WERI-Rb-1 (cell line): ENCODE measurements at regions not wholly inside any gene's neighbourhood (a gene's known extent, or its start where the extent isn't known, plus 50 kb on each side); places are given as distances from the start of the nearest gene placed in this dataset.

Experiments
- DNase-seq: peaks from one replicate; pipeline ENCODE4 v3.0.0-alpha.2; 2020
- H3K27ac ChIP-seq: fragments of 250-450 bp; sonication (Bioruptor Pico); 2 replicates; pipeline ENCODE4 v1.5.1; 2020; ENCODE audit warnings: mild to moderate bottlenecking, moderate library complexity
- H3K27me3 ChIP-seq: fragments of 250-450 bp; sonication (Bioruptor Pico); 2 replicates; pipeline ENCODE4 v1.5.1; 2021; ENCODE audit warnings: mild to moderate bottlenecking, low read depth, moderate library complexity; ENCODE audit not compliant: insufficient read depth, severe bottlenecking
- H3K36me3 ChIP-seq: fragments of 250-450 bp; sonication (Bioruptor Pico); 2 replicates; pipeline ENCODE4 v1.5.1; 2020; ENCODE audit warnings: mild to moderate bottlenecking, moderate library complexity
- H3K4me3 ChIP-seq: 2 replicates; pipeline ENCODE4 v1.5.1; 2011; ENCODE audit warnings: low read depth, mild to moderate bottlenecking, control low read depth, low read length
- H3K9me3 ChIP-seq: fragments of 250-450 bp; sonication (Bioruptor Pico); 2 replicates; pipeline ENCODE4 v1.5.1; 2021; ENCODE audit warnings: mild to moderate bottlenecking, moderate library complexity; ENCODE audit not compliant: severe bottlenecking
- TF ChIP-seq, protein P1 (sequence below): IDR thresholded peaks from 2 replicates; pipeline ENCODE4 v1.5.1; 2011; ENCODE audit warnings: low read depth, mild to moderate bottlenecking, control low read depth, inconsistent platforms, low read length

GRCh38 chr1:80993154-80993980, 807.4 kb upstream of the ADGRL2 start:
- no peaks in the 10 kb centered on the region for H3K27me3 ChIP-seq
- no peak for DNase-seq
- H3K27ac ChIP-seq: no peak overlapping the region
- H3K36me3 ChIP-seq: no peaks in the 10 kb centered on the region
- H3K4me3 ChIP-seq: no peak overlapping the region
- H3K9me3 ChIP-seq: no peaks in the 10 kb centered on the region
- TF ChIP-seq, protein P1, sequence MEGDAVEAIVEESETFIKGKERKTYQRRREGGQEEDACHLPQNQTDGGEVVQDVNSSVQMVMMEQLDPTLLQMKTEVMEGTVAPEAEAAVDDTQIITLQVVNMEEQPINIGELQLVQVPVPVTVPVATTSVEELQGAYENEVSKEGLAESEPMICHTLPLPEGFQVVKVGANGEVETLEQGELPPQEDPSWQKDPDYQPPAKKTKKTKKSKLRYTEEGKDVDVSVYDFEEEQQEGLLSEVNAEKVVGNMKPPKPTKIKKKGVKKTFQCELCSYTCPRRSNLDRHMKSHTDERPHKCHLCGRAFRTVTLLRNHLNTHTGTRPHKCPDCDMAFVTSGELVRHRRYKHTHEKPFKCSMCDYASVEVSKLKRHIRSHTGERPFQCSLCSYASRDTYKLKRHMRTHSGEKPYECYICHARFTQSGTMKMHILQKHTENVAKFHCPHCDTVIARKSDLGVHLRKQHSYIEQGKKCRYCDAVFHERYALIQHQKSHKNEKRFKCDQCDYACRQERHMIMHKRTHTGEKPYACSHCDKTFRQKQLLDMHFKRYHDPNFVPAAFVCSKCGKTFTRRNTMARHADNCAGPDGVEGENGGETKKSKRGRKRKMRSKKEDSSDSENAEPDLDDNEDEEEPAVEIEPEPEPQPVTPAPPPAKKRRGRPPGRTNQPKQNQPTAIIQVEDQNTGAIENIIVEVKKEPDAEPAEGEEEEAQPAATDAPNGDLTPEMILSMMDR: no peak

DNA sequence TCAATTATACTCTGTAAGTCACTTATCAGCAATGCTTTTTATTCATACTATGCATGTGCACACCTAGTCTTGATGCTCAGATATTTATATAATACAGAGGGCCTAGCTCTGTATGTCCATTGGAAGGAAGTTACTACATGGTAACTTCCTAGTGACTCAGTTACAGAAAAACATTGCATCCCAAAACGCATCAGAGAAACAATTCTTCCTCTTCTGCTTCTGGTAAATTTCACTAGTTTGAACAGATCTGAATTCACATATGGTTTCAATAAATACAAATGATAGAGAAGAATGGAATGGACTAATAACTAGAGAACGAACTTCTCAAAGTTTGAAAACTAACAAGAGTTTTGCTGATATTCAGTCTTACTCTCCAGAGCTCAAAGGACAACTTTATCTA, 811.3 kb upstream of the ADGRL2 start:
- no peaks in the 10 kb centered on the region for H3K9me3 ChIP-seq
- TF ChIP-seq, protein P1: no peak
- H3K27ac ChIP-seq: no peak overlapping the region
- no peak for DNase-seq
- H3K36me3 ChIP-seq: no peaks in the 10 kb centered on the region
- no peak overlapping the region for H3K4me3 ChIP-seq
- no peaks in the 10 kb centered on the region for H3K27me3 ChIP-seq

- Histone ChIP-seq H3K27ac (no peak overlapping the region), H3K36me3 (no peaks in the 10 kb centered on the region), H3K27me3 (no peaks in the 10 kb centered on the region), H3K4me3 (no peak overlapping the region), H3K9me3 (no peaks in the 10 kb centered on the region)
- DNase-seq: no peak
- TF ChIP-seq, protein P1: no peak
Observed at GRCh38 chr1:80988926-80989325, 811.8 kb upstream of the ADGRL2 start.

GRCh38 chr1:80987824-80988223, 812.9 kb upstream of the ADGRL2 start:
- no peaks in the 10 kb centered on the region for H3K36me3 ChIP-seq
- TF ChIP-seq, protein P1: no peak

DNA sequence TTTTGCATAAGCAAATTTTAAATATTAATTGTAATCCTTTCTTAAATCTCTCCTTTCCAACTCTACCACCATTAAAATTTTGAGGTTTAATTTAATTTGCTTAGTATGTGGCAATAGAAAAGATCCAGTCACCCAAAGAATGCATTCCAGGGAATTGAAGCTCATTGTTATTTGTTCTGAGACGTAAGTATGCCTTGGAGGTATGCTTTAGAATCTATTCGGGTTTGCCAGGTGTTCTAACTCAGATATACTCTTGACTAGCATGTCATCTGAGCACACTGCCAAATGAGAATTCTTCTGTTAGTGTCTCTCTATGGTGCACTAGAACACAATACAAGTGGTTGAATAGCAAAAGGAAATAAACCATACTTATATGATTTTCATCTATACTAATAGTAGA, 813.6 kb upstream of the ADGRL2 start:
- no peak for DNase-seq
- no peaks in the 10 kb centered on the region for H3K27me3 ChIP-seq
- no peaks in the 10 kb centered on the region for H3K9me3 ChIP-seq
- H3K36me3 ChIP-seq: no peaks in the 10 kb centered on the region
- no peak overlapping the region for H3K4me3 ChIP-seq
- no peak overlapping the region for H3K27ac ChIP-seq
- TF ChIP-seq, protein P1: no peak

More at GRCh38 chr1:80987824-80988223, 812.9 kb upstream of the ADGRL2 start:
- H3K4me3 ChIP-seq: no peak overlapping the region
- no peaks in the 10 kb centered on the region for H3K27me3 ChIP-seq
- H3K27ac ChIP-seq: no peak overlapping the region
- H3K9me3 ChIP-seq: no peaks in the 10 kb centered on the region
- no peak for DNase-seq

GRCh38 chr1:80982831-80983230, 817.9 kb upstream of the ADGRL2 start:
- TF ChIP-seq, protein P1: no peak
- no peak overlapping the region for H3K27ac ChIP-seq
- DNase-seq: no peak
- no peaks in the 10 kb centered on the region for H3K27me3 ChIP-seq
- H3K36me3 ChIP-seq: no peaks in the 10 kb centered on the region
- no peak overlapping the region for H3K4me3 ChIP-seq
- H3K9me3 ChIP-seq: no peaks in the 10 kb centered on the region
